ENCODE measurements at regions not wholly inside any gene's neighbourhood (a gene's known extent, or its start where the extent isn't known, plus 50 kb on each side); places are given as distances from the start of the nearest gene placed in this dataset.

GRCh38 chr10:110363572-110364411, 59.1 kb upstream of the SMNDC1 start:
- no peak for TF ChIP-seq POLR2A (IDR thresholded peaks at IDR 0.05; ENCODE audit: low read depth, low read length)
- no peak for TF ChIP-seq POLR2AphosphoS5 (IDR thresholded peaks at IDR 0.05; ENCODE audit: low read depth, low read length)
- TF ChIP-seq TAF1 (IDR thresholded peaks at IDR 0.05; ENCODE audit: borderline replicate concordance, low read depth, low read length): no peak

All from GM12892 (cell line).